H1 (cell line): ENCODE measurements at regions not wholly inside any gene's neighbourhood (a gene's known extent, or its start where the extent isn't known, plus 50 kb on each side); places are given as distances from the start of the nearest gene placed in this dataset.

Source experiments
- CTCF ChIA-PET: fragments of 300-600 bp; sonication (Branson Sonifier 250); formaldehyde crosslinking; loops from one replicate; lab custom pipeline; 2021; ENCODE audit not compliant: partially characterized antibody; lab: Charles Lee
- POLR2A ChIA-PET: fragments of 300-600 bp; sonication (Branson Sonifier 250); formaldehyde crosslinking; loops from one replicate; lab custom pipeline; 2021; ENCODE audit warnings: inconsistent platforms; ENCODE audit not compliant: partially characterized antibody; lab: Charles Lee
- DNase-seq, 2 experiments: peaks; one replicate each; pipeline versions ENCODE4 v3.0.0 to v3.0.0-alpha.2; 2010 to 2022; ENCODE audit warnings: low spot score in 2 of 2, low read depth in 1 of 2, mixed read lengths in 1 of 2
- FAIRE-seq: peaks from 2 replicates; lab custom pipeline; 2011; peaks lifted over from hg19 to GRCh38; lab: Jason Lieb, UNC
- H2AFZ ChIP-seq: 2 replicates; pipeline ENCODE4 v1.8.1; 2012; ENCODE audit warnings: low read length, inconsistent platforms
- H2AK5ac ChIP-seq: 2 replicates; pipeline ENCODE4 v1.6.1; 2013; ENCODE audit warnings: low read depth, low read length
- H2BK120ac ChIP-seq: replicated peaks from 2 replicates; pipeline ENCODE3; 2013; ENCODE audit warnings: low read depth, low read length, inconsistent platforms
- H2BK12ac ChIP-seq: 2 replicates; pipeline ENCODE4 v1.6.1; 2013; ENCODE audit warnings: low read depth, low read length
- H2BK15ac ChIP-seq: 2 replicates; pipeline ENCODE4 v1.6.1; 2013; ENCODE audit warnings: low read length
- H2BK20ac ChIP-seq: 2 replicates; pipeline ENCODE4 v1.6.1; 2013; ENCODE audit warnings: low read length
- H2BK5ac ChIP-seq: 2 replicates; pipeline ENCODE4 v1.6.1; 2013; ENCODE audit warnings: low read depth, low read length
- H3K14ac ChIP-seq: 2 replicates; pipeline ENCODE4 v1.6.1; 2013; ENCODE audit warnings: inconsistent platforms; ENCODE audit not compliant: insufficient read length
- H3K18ac ChIP-seq: 2 replicates; pipeline ENCODE4 v1.6.1; 2013; ENCODE audit warnings: low read length; ENCODE audit errors: extremely low read depth
- H3K23ac ChIP-seq: 2 replicates; pipeline ENCODE4 v1.6.1; 2013; ENCODE audit warnings: inconsistent platforms; ENCODE audit not compliant: insufficient read length
- H3K23me2 ChIP-seq: 2 replicates; pipeline ENCODE4 v1.6.1; 2013; ENCODE audit warnings: low read depth, low read length
- H3K27ac ChIP-seq: 2 replicates; pipeline ENCODE4 v1.6.1; 2011; ENCODE audit warnings: low read depth, low read length, inconsistent platforms
- H3K27me3 ChIP-seq, 4 experiments: replicated peaks in 1 of 4; 1 replicate in 1 of 4; 2 replicates in 3 of 4; pipeline versions ENCODE4 v1.6.1 to v1.8.1; 2011 to 2013; ENCODE audit warnings: low read length in 3 of 4, mild to moderate bottlenecking in 3 of 4, inconsistent platforms in 2 of 4, mixed read lengths in 2 of 4, moderate library complexity in 1 of 4; ENCODE audit not compliant: control insufficient read depth in 3 of 4, insufficient read depth in 3 of 4; ENCODE audit errors: extremely low read depth in 1 of 4
- H3K36me3 ChIP-seq, 4 experiments: 2 replicates each; pipeline versions ENCODE4 v1.6.1 to v1.8.1; 2011 to 2013; ENCODE audit warnings: mild to moderate bottlenecking in 4 of 4, low read length in 3 of 4, moderate library complexity in 2 of 4, control low read depth in 1 of 4, inconsistent platforms in 1 of 4; ENCODE audit not compliant: insufficient read depth in 4 of 4, control insufficient read depth in 2 of 4
- H3K4ac ChIP-seq: replicated peaks from 2 replicates; pipeline ENCODE3; 2013; ENCODE audit warnings: low read length, low read depth, mixed read lengths, inconsistent platforms; ENCODE audit not compliant: insufficient read length
- H3K4me1 ChIP-seq, 4 experiments: replicated peaks in 1 of 4; 1 replicate in 1 of 4; 2 replicates in 3 of 4; pipeline versions ENCODE4 v1.6.1 to v1.8.1; 2011 to 2013; ENCODE audit warnings: low read length in 3 of 4, inconsistent platforms in 2 of 4, mixed read lengths in 1 of 4; ENCODE audit not compliant: insufficient read depth in 4 of 4, control insufficient read depth in 3 of 4
- H3K4me2 ChIP-seq, 2 experiments: 2 replicates each; pipeline versions ENCODE4 v1.6.1 to v1.8.1; 2011 to 2013; ENCODE audit warnings: low read depth in 2 of 2, low read length in 2 of 2, control low read depth in 1 of 2, inconsistent platforms in 1 of 2, mild to moderate bottlenecking in 1 of 2; ENCODE audit not compliant: insufficient read depth in 1 of 2
- H3K4me3 ChIP-seq, 4 experiments: fragments of 200-600, 300-600 bp in 1 of 4; sonication (generic), shearing (Covaris generic), sonication (Bioruptor Twin) in 1 of 4; 2 replicates each; pipeline versions ENCODE4 v1.5.1 to v1.8.1; 2011 to 2016; ENCODE audit warnings: low read length in 4 of 4, low read depth in 3 of 4, control low read depth in 2 of 4, inconsistent platforms in 2 of 4, mild to moderate bottlenecking in 2 of 4, mixed read lengths in 1 of 4, moderate library complexity in 1 of 4; ENCODE audit not compliant: insufficient read depth in 2 of 4; ENCODE audit errors: extremely low read depth in 1 of 4
- H3K56ac ChIP-seq: replicated peaks from 2 replicates; pipeline ENCODE3; 2013; ENCODE audit warnings: low read depth, mild to moderate bottlenecking, mixed read lengths, low read length, inconsistent platforms; ENCODE audit not compliant: insufficient read length
- H3K79me1 ChIP-seq: 2 replicates; pipeline ENCODE4 v1.6.1; 2013; ENCODE audit warnings: low read depth, low read length, control low read depth
- H3K79me2 ChIP-seq, 2 experiments: 2 replicates each; pipeline versions ENCODE4 v1.6.1 to v1.8.1; 2012 to 2013; ENCODE audit warnings: low read length in 2 of 2, mild to moderate bottlenecking in 2 of 2, inconsistent platforms in 1 of 2; ENCODE audit not compliant: insufficient read depth in 2 of 2, control insufficient read depth in 1 of 2
- H3K9ac ChIP-seq, 4 experiments: replicated peaks in 1 of 4; 1 replicate in 1 of 4; 2 replicates in 3 of 4; pipeline versions ENCODE4 v1.6.1 to v1.8.1; 2011 to 2013; ENCODE audit warnings: low read depth in 3 of 4, low read length in 3 of 4, control low read depth in 2 of 4, mild to moderate bottlenecking in 2 of 4, moderate library complexity in 2 of 4, inconsistent platforms in 1 of 4; ENCODE audit errors: extremely low read depth in 1 of 4
- H3K9me3 ChIP-seq, 2 experiments: 2 replicates each; pipeline versions ENCODE4 v1.6.1 to v1.8.1; 2012 to 2013; ENCODE audit warnings: mild to moderate bottlenecking in 2 of 2, moderate library complexity in 2 of 2, control low read depth in 1 of 2, inconsistent platforms in 1 of 2, low read depth in 1 of 2, low read length in 1 of 2, mixed read lengths in 1 of 2; ENCODE audit not compliant: insufficient read depth in 2 of 2
- H4K20me1 ChIP-seq, 2 experiments: replicated peaks in 1 of 2; 2 replicates each; pipeline versions ENCODE3 to v1.8.1; 2011 to 2013; ENCODE audit warnings: inconsistent platforms in 2 of 2, low read length in 2 of 2, mild to moderate bottlenecking in 1 of 2; ENCODE audit not compliant: insufficient read depth in 2 of 2, control insufficient read depth in 1 of 2
- H4K5ac ChIP-seq: 2 replicates; pipeline ENCODE4 v1.6.1; 2013; ENCODE audit warnings: low read length, low read depth, mixed read lengths, inconsistent platforms; ENCODE audit not compliant: insufficient read length
- H4K8ac ChIP-seq: 2 replicates; pipeline ENCODE4 v1.8.0; 2013; ENCODE audit warnings: mild to moderate bottlenecking, moderate library complexity, low read length, inconsistent platforms; ENCODE audit not compliant: insufficient read depth; ENCODE audit errors: extremely low read depth
- H4K91ac ChIP-seq: replicated peaks from 2 replicates; pipeline ENCODE3; 2013; ENCODE audit warnings: low read length, mixed read lengths, inconsistent platforms; ENCODE audit not compliant: insufficient read length
- BACH1 ChIP-seq: IDR thresholded peaks from 2 replicates; pipeline ENCODE4 v1.6.1; 2012; ENCODE audit warnings: low read length, improper control_type of control experiment
- BCL11A ChIP-seq, 2 experiments: IDR thresholded peaks; one replicate each; pipeline ENCODE4 v1.6.1; 2011; ENCODE audit warnings: low read depth in 2 of 2, low read length in 2 of 2, mild to moderate bottlenecking in 2 of 2
- CBX5 ChIP-seq: fragments of 300-800, 300-1000 bp; sonication (generic); IDR thresholded peaks from 2 replicates; pipeline ENCODE4 v1.7.1; 2016; ENCODE audit warnings: antibody characterized with exemption, low read length, low read depth
- CEBPB ChIP-seq: IDR thresholded peaks from 2 replicates; pipeline ENCODE4 v1.6.1; 2012; ENCODE audit warnings: low read depth, low read length
- CTCF ChIP-seq, 3 experiments: IDR thresholded peaks; 1 replicate in 2 of 3; 2 replicates in 1 of 3; pipeline versions ENCODE4 v1.5.1 to v1.6.1; 2011; ENCODE audit warnings: low read length in 3 of 3, mild to moderate bottlenecking in 3 of 3, inconsistent platforms in 2 of 3, low read depth in 1 of 3, moderate library complexity in 1 of 3; ENCODE audit not compliant: insufficient read depth in 1 of 3; ENCODE audit errors: control extremely low read depth in 1 of 3
- GABPA ChIP-seq: IDR thresholded peaks from 2 replicates; pipeline ENCODE4 v1.6.1; 2011; ENCODE audit warnings: mild to moderate bottlenecking, low read length, moderate library complexity, borderline replicate concordance; ENCODE audit not compliant: insufficient read depth
- MAFK ChIP-seq: IDR thresholded peaks from 2 replicates; pipeline ENCODE4 v1.6.1; 2012; ENCODE audit warnings: low read depth, mild to moderate bottlenecking, improper control_type of control experiment, low read length
- MAX ChIP-seq: IDR thresholded peaks from 2 replicates; pipeline ENCODE4 v1.6.1; 2012; ENCODE audit warnings: inconsistent platforms
- NRF1 ChIP-seq: IDR thresholded peaks from 2 replicates; pipeline ENCODE4 v1.6.1; 2011; ENCODE audit warnings: mild to moderate bottlenecking, low read depth, low read length, improper control_type of control experiment
- SIN3A ChIP-seq, 2 experiments: IDR thresholded peaks in 1 of 2; conservative IDR thresholded peaks in 1 of 2; 2 replicates each; pipeline ENCODE4 v1.6.1; 2011 to 2012; ENCODE audit warnings: low read length in 2 of 2, improper control_type of control experiment in 1 of 2, low read depth in 1 of 2, mild to moderate bottlenecking in 1 of 2
- USF2 ChIP-seq: IDR thresholded peaks from 2 replicates; pipeline ENCODE4 v1.6.1; 2011; ENCODE audit warnings: low read length, improper control_type of control experiment
- WGBS, 2 experiments: shearing (Covaris generic) in 1 of 2; methylation state at CpG; one replicate each; pipeline versions ENCODE4 v1.1.6 to v1.1.7; 2013 to 2015; ENCODE audit warnings: low lambda C conversion rate in 2 of 2, mixed read lengths in 2 of 2, inconsistent platforms in 1 of 2, low coverage in 1 of 2, missing lambda C conversion rate in 1 of 2; ENCODE audit not compliant: insufficient replicate concordance in 2 of 2, insufficient coverage in 1 of 2, insufficient read length in 1 of 2; ENCODE audit errors: extremely low coverage in 1 of 2, missing lambda C conversion rate in 1 of 2; 5-methylcytosine and 5-hydroxymethylcytosine counted together

- CTCF ChIA-PET: interaction anchor here (0.6 kb wide), 1 partner anchor 146 kb away, joined by 3 read pairs; no protein-coding TSS in a partner anchor
- no peak for FAIRE-seq
- TF ChIP-seq GABPA (no peak), CTCF (IDR thresholded peaks at IDR 0.05; ENCODE audit: control extremely low read depth in 1 of 3, insufficient read depth in 1 of 3, low read depth in 1 of 3, low read length in 3 of 3) (no peak), SIN3A (conservative IDR thresholded peaks at IDR 0.05 in 1 of 2, IDR thresholded peaks at IDR 0.05 in 1 of 2; ENCODE audit: low read depth in 1 of 2, low read length in 2 of 2) (no peak), MAX (no peak), USF2 (no peak), MAFK (no peak), BACH1 (no peak), NRF1 (no peak), CEBPB (no peak), CBX5 (no peak), BCL11A (IDR thresholded peaks at IDR 0.05; ENCODE audit: low read depth in 2 of 2, low read length in 2 of 2) (no peak)
Observed at GRCh38 chr6:155995281-155995680, 539.6 kb upstream of the NOX3 start.

More at GRCh38 chr6:155995281-155995680, 539.6 kb upstream of the NOX3 start:
- no peak overlapping the region for H2BK120ac ChIP-seq
- no peak overlapping the region for H3K18ac ChIP-seq
- H4K8ac ChIP-seq: no peak overlapping the region
- no peak for DNase-seq
- no peak overlapping the region for H3K14ac ChIP-seq
- H3K9ac ChIP-seq: no peak overlapping the region
- H3K23me2 ChIP-seq: no peaks in the 10 kb centered on the region
- no peaks in the 10 kb centered on the region for H3K36me3 ChIP-seq
- H3K27ac ChIP-seq: no peak overlapping the region
- no peak overlapping the region for H2BK20ac ChIP-seq
- 92% methylated on average over 4 of the region's 4 CpGs; no CpG with 5 or more reads in 1 of the 2 experiments for WGBS, 2 experiments
- no peak overlapping the region for H3K4ac ChIP-seq
- H3K79me1 ChIP-seq: no peaks in the 10 kb centered on the region
- H3K4me1 ChIP-seq: no peaks in the 10 kb centered on the region
- H2BK12ac ChIP-seq: no peak overlapping the region
- no peak overlapping the region for H3K4me3 ChIP-seq
- H3K4me2 ChIP-seq: no peak overlapping the region
- POLR2A ChIA-PET: no interaction called here
- H3K56ac ChIP-seq: no peak overlapping the region
- no peak overlapping the region for H2AFZ ChIP-seq
- no peak overlapping the region for H4K91ac ChIP-seq
- H4K5ac ChIP-seq: no peak overlapping the region
- H2BK5ac ChIP-seq: no peak overlapping the region
- H3K79me2 ChIP-seq: no peaks in the 10 kb centered on the region
- no peak overlapping the region for H2AK5ac ChIP-seq
- no peaks in the 10 kb centered on the region for H3K27me3 ChIP-seq
- no peaks in the 10 kb centered on the region for H4K20me1 ChIP-seq
- H3K9me3 ChIP-seq: no peaks in the 10 kb centered on the region
- no peak overlapping the region for H2BK15ac ChIP-seq
- H3K23ac ChIP-seq: no peak overlapping the region
